ENCODE measurements at regions not wholly inside any gene's neighbourhood (a gene's known extent, or its start where the extent isn't known, plus 50 kb on each side); places are given as distances from the start of the nearest gene placed in this dataset.

GRCh38 chr5:133905424-133905823, 63.0 kb downstream of the C5orf15 start:
- DNase-seq = no peak

DNA sequence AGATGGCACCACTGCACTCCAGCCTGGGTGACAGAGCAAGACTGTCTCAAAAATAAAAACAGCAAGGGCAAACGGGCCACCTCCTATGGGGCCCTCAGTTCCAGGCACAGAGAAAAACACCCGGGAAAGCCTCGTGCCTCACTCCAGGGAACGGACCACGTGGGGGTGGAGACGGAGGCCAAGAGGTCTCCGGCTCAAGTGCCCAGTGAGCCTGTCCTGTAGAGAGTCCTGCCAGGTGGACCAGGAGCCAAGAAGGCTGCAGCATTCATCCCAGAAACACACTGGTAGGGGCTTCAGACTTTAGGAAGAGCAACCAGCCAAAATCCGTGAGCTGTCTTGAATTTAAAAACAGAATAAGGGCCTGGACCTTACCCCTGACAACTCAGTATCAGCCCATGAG, 63.8 kb downstream of the C5orf15 start:
- no peak for DNase-seq

DNA sequence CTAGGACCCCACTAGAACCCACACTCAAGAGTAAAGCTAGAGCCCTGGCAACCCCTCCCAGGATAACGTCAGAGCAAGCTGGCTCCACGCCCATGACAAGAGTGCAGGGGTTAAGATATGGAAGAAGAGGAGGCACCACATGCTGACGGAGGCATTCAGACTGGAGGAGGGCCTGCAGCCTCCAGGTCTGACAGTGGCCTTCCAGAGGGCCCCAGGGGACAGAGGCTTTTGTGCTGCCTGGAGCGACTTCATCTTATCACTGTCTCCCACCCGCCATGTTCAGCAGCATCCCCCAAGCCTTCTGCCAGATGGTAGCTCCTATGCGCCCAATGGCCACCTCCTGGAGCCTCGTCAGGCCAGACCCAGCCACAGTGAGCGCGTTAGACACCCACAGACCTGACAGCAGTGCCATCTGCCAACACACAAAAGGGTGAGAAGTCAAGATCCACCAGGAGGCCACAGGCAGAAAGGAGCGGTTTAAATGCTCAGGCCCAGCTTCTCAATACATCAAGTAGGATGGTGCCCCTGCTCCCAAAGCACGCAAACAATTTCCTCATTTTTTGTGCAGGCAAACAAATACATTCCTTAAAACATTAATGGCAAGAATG, 65.8 kb downstream of the C5orf15 start:
- no peak for DNase-seq

DNA sequence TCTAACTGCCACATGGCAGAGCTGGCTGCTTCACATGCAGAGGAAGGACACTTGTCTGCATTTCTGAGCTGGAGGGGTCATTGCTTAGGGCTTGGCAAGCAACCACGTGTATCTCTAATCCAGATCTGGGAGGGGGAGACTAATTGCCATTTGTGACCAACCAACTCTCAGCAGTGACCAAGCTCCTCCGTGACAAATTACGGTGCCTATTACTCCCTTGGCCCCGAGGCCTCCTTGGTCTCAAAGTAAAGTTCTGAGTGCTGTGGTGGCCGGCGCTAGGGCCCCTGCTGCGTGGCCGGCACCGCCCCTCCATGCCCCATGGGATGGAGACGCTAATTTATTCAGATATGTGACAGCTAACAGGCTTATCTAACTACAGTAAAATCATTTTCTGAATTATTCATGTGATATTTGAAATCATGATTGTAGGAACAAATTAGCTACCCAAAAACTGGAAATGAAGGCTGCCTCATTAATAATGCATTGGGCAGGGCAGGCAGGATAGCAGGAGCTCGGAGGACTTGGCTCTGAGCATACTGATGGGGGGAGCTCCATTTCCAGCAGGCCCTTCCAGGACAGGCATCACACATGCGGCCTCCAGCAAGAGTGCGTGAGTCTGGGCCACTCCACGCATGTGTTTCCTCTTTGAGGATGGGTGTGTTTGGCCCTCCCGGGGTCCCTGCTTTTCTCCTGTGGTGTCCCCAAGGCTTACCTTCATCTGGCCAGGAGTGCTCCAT, 67.7 kb downstream of the C5orf15 start:
- DNase-seq = no peak

DNA sequence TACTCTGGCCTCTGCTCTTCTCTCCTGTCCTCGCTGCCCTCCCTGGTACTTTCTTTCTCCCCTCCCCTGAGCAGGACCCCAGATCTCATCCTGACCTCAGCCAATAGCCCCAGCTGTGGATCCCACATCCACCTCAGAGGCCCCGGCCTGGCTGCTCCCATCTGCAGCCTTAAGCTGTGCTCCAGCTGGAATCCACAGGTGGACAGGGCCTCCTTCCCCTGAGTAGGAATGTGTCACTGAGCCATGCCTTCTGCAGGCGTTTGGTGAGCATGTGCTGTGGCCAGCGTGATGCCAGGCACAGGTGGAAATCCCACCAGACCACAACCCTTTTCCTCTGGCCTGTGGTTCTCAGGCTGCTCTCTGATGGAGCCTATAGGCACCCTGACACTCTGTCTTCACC, 68.9 kb downstream of the C5orf15 start:
- DNase-seq = no peak

GRCh38 chr5:133898440-133898839, 70.0 kb downstream of the C5orf15 start:
- DNase-seq = no peak

- DNase-seq = no peak
Measured at GRCh38 chr5:133897431-133897830, 71.0 kb downstream of the C5orf15 start.

DNA sequence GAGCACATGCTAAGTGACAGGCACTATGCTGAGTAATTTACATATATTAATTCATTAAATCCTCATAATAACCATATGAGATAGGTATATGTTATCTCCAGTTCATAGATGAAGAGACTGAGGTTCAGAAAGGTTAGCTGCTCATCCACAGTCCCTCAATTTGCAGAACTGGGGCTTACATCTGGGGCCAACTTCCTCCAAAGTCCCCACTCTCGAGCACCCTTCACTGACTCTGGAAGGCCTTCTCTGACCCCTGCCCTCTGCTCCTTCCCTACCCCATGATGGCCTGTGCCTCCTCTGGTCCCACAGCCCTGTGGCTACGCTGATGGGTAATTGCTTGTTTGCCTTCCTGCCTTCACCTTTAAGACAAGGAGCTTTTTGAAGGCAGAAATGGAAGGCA, 71.6 kb downstream of the C5orf15 start:
- DNase-seq = no peak

GRCh38 chr5:133895979-133896845, 72.2 kb downstream of the C5orf15 start:
- DNase-seq = no peak

GRCh38 chr5:133894143-133894542, 74.3 kb downstream of the C5orf15 start:
- DNase-seq = no peak

DNA sequence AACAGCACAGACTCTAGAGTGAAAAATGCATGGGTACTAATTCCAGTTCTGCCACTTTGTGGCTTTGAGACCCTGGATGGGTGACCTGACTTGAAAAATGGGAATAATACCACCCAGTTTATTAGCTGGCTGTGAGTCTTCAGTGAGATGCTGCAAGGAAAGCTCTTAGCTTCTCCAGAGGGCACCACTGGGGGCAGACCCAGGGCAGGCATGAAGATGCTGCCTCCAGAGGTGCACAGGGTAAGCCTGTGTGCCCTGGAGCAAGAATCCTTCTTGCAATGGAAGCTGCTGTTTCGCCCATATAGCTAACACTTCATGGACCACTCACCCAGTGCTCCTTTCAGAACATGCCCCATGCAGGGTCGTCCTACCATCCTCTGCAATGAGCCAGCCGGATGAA, 75.7 kb downstream of the C5orf15 start:
- no peak for DNase-seq

GRCh38 chr5:133892306-133892705, 76.1 kb downstream of the C5orf15 start:
- DNase-seq = no peak

DNA sequence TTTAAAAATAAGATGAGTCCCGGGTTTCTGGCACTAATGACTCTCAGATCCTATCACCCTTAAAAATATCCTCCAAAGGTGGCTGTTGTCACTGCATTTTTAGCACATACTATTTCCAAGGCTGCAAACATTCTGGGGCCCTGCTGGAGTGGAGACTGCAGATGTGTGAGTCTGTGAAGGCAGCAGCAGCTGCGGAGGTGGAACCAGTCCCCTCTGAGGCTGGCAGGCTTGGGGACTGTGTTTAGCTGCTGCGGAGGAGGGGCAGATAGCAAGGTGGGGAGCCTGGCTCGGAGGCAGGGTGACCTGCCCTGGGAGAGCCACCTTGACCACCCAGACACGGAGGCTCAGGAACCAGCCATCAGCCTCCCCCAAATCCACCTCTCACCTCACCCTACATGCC, 77.0 kb downstream of the C5orf15 start:
- DNase-seq = no peak

GRCh38 chr5:133890776-133891280, 77.6 kb downstream of the C5orf15 start:
- no peak for DNase-seq

DNA sequence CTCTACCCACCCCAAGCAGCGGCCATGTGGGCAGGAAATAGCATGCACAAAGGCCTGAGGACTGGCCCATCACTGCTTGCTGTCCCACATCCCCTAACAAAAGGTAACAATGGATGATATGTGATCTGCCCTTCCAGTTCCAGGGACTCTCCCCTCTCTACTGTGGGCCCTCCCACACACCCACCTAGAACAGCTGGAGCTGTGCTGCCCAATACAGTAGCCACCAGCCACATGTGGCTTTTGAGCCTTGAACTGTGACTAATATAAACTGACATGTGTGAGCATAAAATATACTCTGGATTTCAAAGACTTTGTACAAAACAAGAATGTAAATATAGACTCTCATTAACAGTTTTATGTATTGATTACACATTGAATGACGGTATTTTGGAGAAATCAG, 78.1 kb downstream of the C5orf15 start:
- no peak for DNase-seq

- DNase-seq = no peak
Measured at GRCh38 chr5:133889271-133889905, 79.0 kb downstream of the C5orf15 start.

DNA sequence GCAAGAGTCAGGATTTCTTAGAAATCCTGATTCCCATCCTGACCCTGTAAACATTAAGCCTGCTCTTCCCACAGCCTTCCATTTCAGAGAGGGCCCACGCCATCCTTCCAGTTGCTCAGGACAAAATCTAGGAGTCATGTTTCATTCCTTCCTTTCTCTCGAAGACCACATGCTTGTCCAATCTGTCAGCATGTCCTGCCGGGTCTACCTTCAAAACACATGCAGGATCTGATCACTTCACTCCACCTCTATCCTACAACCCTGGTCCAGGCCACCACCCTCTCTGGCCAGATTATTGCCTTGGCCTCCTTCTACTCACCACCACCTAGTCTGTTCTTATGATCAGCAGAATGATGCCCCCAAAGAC, 79.8 kb downstream of the C5orf15 start:
- DNase-seq = no peak

DNA sequence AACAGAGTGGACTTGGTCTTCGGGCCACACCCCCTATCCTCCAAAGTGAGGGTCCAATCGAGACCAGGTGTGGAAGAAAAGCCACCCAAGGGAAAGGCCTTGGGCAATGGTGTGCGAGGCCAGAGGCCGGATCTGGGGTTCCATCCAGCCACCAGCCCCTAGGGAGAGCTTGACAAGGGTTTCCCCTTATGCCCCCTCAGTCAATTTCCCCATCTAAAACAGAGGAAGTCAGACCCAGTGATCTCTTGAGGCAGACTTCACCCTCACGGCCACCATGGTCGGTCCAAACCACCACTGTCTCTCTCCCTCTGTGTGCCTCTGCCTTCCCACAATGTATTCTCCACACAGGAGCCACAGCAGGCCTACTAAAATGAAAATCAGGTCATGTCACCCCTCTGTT, 82.9 kb downstream of the C5orf15 start:
- DNase-seq = no peak

DNA sequence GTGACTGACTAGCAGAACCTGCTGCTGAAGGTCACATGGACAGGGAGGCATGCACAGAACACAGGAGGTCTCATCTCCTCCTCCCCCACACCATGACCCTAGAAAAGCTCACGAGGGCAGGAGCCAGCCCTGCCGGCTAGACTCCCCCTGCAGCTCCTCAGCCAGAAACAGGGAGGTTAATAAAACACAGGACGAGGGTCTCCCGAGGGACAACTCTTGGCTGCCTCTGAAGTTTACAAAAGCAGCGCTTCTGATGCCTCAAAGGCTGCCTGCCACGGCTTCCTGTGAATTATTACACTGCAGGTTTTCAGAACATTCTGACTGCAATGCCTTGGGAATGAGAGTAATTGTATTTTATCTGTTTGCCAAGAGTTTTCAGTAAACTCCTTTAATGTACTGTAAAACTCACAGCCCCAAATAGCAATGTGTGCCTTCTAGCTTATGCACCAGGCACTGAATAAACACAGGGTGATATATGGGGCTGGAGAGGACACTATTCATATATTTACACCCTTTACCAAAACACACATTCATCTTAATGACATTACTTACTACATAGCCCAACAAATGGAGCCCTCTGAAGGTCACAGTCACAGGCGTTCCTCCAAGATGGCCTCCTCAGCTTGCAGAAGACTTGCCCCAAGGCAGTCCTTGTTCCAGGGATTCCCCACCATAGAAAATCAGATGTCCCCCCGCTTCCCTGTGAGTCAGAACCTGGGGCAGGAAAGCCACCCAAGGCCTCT, 83.7 kb downstream of the C5orf15 start:
- DNase-seq = no peak

GRCh38 chr5:133883916-133884315, 84.5 kb downstream of the C5orf15 start:
- DNase-seq = no peak

DNA sequence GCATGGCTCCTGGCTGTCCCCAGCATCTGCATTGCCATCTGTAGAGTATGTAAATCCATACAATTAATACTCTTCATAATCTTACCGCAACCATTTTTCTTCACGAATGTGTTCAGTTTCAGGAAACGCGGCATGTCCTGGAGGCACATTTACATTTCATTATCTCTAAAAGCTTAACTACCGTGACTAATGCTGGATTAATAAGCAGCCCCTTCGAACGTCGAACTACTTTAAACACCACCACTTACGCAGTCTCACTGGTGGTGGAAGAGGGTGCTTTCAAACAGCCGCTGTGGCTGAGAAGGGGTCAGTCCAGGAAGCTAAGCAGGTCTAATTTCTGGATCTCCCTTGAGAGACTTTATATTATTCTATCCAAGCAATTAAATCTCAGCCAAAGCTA, 85.6 kb downstream of the C5orf15 start:
- DNase-seq = no peak

DNA sequence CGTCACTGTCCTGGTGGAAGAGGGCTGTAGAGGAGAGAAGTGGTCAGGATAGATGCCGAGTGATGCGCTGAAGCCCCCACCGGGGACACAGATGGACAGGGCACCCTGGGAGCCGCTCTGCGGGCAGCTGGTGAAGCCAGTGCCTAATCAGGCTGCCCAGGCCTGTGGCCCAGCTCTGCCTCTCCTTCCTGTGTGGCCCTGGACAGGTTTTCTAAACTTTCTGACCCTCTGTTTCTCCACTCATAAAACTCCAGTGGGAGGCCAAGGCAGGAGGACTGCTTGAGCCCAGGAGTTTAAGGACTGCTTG, 86.1 kb downstream of the C5orf15 start:
- no peak for DNase-seq
